A549 (cell line): ENCODE measurements at regions not wholly inside any gene's neighbourhood (a gene's known extent, or its start where the extent isn't known, plus 50 kb on each side); places are given as distances from the start of the nearest gene placed in this dataset.

Experiments used
- ATAC-seq, 2 experiments: fragments of 200-7000 bp in 1 of 2; fragments of >200 bp in 1 of 2; cut with Nextera tagmentation in 1 of 2; cut with Tn5 transposase in 1 of 2; 3 replicates each; pipeline versions ENCODE4 v1.8.0 to v1.9.1; 2018 to 2020; ENCODE audit warnings: mild to moderate bottlenecking in 1 of 2, moderate library complexity in 1 of 2
- CTCF ChIA-PET: fragments of 300-600 bp; sonication (Branson Sonifier 250); formaldehyde crosslinking; extraction: SDS; loops from one replicate; lab custom pipeline; 2021; ENCODE audit warnings: antibody characterized with exemption, inconsistent platforms; lab: Yijun Ruan, JAX
- POLR2A ChIA-PET: fragments of 350-600 bp; formaldehyde crosslinking; extraction: SDS; loops from one replicate; lab custom pipeline; 2021; ENCODE audit warnings: antibody characterized with exemption, inconsistent platforms; lab: Yijun Ruan, JAX
- DNase-seq, 2 experiments: peaks; one replicate each; pipeline versions ENCODE4 v3.0.0 to v3.0.0-alpha.2; 2011 to 2016; ENCODE audit warnings: low read depth in 1 of 2, low spot score in 1 of 2
- FAIRE-seq: peaks from 2 replicates; lab custom pipeline; 2011; peaks lifted over from hg19 to GRCh38; lab: Jason Lieb, UNC
- H3K27ac ChIP-seq, 2 experiments: fragments of >200 bp; sonication (Bioruptor Twin); formaldehyde crosslinking; 3 replicates each; pipeline ENCODE4 v1.5.1; 2016 to 2017
- H3K4me1 ChIP-seq: fragments of >200 bp; sonication (Bioruptor Twin); formaldehyde crosslinking; 3 replicates; pipeline ENCODE4 v1.6.1; 2016
- H3K4me2 ChIP-seq: fragments of >200 bp; sonication (Bioruptor Twin); formaldehyde crosslinking; 3 replicates; pipeline ENCODE4 v1.6.1; 2016
- H3K4me3 ChIP-seq: fragments of >200 bp; sonication (Bioruptor Twin); formaldehyde crosslinking; 3 replicates; pipeline ENCODE4 v1.5.1; 2016
- H3K9me3 ChIP-seq: fragments of >200 bp; sonication (Bioruptor Twin); formaldehyde crosslinking; 3 replicates; pipeline ENCODE4 v1.6.1; 2016
- BHLHE40 ChIP-seq: IDR thresholded peaks from 2 replicates; pipeline ENCODE4 v1.6.1; 2012; ENCODE audit warnings: low read depth, low read length, inconsistent platforms
- CBX2 ChIP-seq: fragments of 200-600 bp; sonication (generic); IDR thresholded peaks from 2 replicates; pipeline ENCODE4 v1.6.1; 2016; ENCODE audit warnings: low read depth, mild to moderate bottlenecking, borderline replicate concordance
- CEBPB ChIP-seq, 2 experiments: fragments of >200 bp in 1 of 2; sonication (Bioruptor Twin) in 1 of 2; formaldehyde crosslinking in 1 of 2; IDR thresholded peaks; 2 replicates each; pipeline ENCODE4 v1.6.1; 2012 to 2016
- CHD2 ChIP-seq: fragments of 150-350 bp; IDR thresholded peaks from 2 replicates; pipeline ENCODE4 v1.6.1; 2014; ENCODE audit warnings: low read length; ENCODE audit not compliant: partially characterized antibody
- CHD4 ChIP-seq: fragments of 200-600 bp; sonication (generic); IDR thresholded peaks from 2 replicates; pipeline ENCODE4 v1.6.1; 2016; ENCODE audit warnings: antibody characterized with exemption, mild to moderate bottlenecking, borderline replicate concordance
- E2F6 ChIP-seq: IDR thresholded peaks from 2 replicates; pipeline ENCODE4 v1.6.1; 2012; ENCODE audit warnings: low read depth, borderline replicate concordance
- EP300 ChIP-seq, 2 experiments: fragments of >200 bp; sonication (Bioruptor Twin); formaldehyde crosslinking; IDR thresholded peaks; 2 replicates in 1 of 2; 3 replicates in 1 of 2; pipeline ENCODE4 v1.6.1; 2016 to 2017
- ESRRA ChIP-seq: fragments of 150-350 bp; IDR thresholded peaks from 2 replicates; pipeline ENCODE4 v1.6.1; 2014; ENCODE audit warnings: mild to moderate bottlenecking, low read length, borderline replicate concordance
- FOSB ChIP-seq: fragments of 250-450 bp; sonication (Bioruptor Pico); IDR thresholded peaks from 2 replicates; pipeline ENCODE4 v1.5.0; 2020; ENCODE audit warnings: mild to moderate bottlenecking, moderate library complexity
- FOSL2 ChIP-seq, 2 experiments: fragments of 450-650 bp in 1 of 2; fragments of >200 bp in 1 of 2; sonication (Bioruptor Twin) in 1 of 2; formaldehyde crosslinking; IDR thresholded peaks; 2 replicates each; pipeline versions ENCODE4 v1.5.0 to v1.6.1; 2016 to 2020; ENCODE audit warnings: mild to moderate bottlenecking in 1 of 2, moderate library complexity in 1 of 2
- FOXS1 ChIP-seq: fragments of 250-450 bp; sonication (Bioruptor Pico); IDR thresholded peaks from 2 replicates; pipeline ENCODE4 v1.5.0; 2020; ENCODE audit warnings: mild to moderate bottlenecking, moderate library complexity
- GATA3 ChIP-seq: IDR thresholded peaks from 2 replicates; pipeline ENCODE4 v1.6.1; 2012; ENCODE audit warnings: borderline replicate concordance
- HDAC2 ChIP-seq: fragments of 200-600 bp; sonication (generic); IDR thresholded peaks from 2 replicates; pipeline ENCODE4 v1.6.1; 2016
- HEYL ChIP-seq: fragments of 250-450 bp; sonication (Bioruptor Pico); IDR thresholded peaks from 2 replicates; pipeline ENCODE4 v1.8.0; 2021; ENCODE audit warnings: mild to moderate bottlenecking, moderate library complexity
- HOXB13 ChIP-seq: fragments of 250-450 bp; sonication (Bioruptor Pico); IDR thresholded peaks from 2 replicates; pipeline ENCODE4 v1.5.0; 2020; ENCODE audit warnings: low read depth, mild to moderate bottlenecking, moderate library complexity
- JUN ChIP-seq, 2 experiments: fragments of >200 bp; sonication (Bioruptor Twin); formaldehyde crosslinking; IDR thresholded peaks; 2 replicates in 1 of 2; 3 replicates in 1 of 2; pipeline ENCODE4 v1.6.1; 2016 to 2017
- KDM1A ChIP-seq: fragments of 200-600 bp; sonication (generic); IDR thresholded peaks from 2 replicates; pipeline ENCODE4 v1.6.1; 2016; ENCODE audit warnings: low read depth, mild to moderate bottlenecking
- MAZ ChIP-seq: fragments of 150-350 bp; IDR thresholded peaks from 2 replicates; pipeline ENCODE4 v1.6.1; 2014; ENCODE audit warnings: antibody characterized with exemption, low read depth, low read length, borderline replicate concordance
- NPAS2 ChIP-seq: fragments of 250-450 bp; sonication (Bioruptor Pico); IDR thresholded peaks from 2 replicates; pipeline ENCODE4 v1.8.0; 2022; ENCODE audit warnings: mild to moderate bottlenecking, moderate library complexity, borderline replicate concordance
- POLR2A ChIP-seq: IDR thresholded peaks from 2 replicates; pipeline ENCODE4 v1.6.1; 2012; ENCODE audit warnings: mild to moderate bottlenecking, low read length
- RAD21 ChIP-seq, 2 experiments: fragments of >200 bp in 1 of 2; sonication (Bioruptor Twin) in 1 of 2; formaldehyde crosslinking in 1 of 2; IDR thresholded peaks in 1 of 2; conservative IDR thresholded peaks in 1 of 2; 2 replicates in 1 of 2; 3 replicates in 1 of 2; pipeline ENCODE4 v1.6.1; 2012 to 2018; ENCODE audit warnings: inconsistent platforms in 1 of 2
- RARB ChIP-seq: fragments of 250-450 bp; sonication (Bioruptor Pico); IDR thresholded peaks from 2 replicates; pipeline ENCODE4 v1.8.0; 2021; ENCODE audit warnings: mild to moderate bottlenecking, moderate library complexity
- SMC3 ChIP-seq: fragments of >200 bp; sonication (Bioruptor Twin); formaldehyde crosslinking; IDR thresholded peaks from 3 replicates; pipeline ENCODE4 v1.6.1; 2018; ENCODE audit warnings: inconsistent platforms
- TP53 ChIP-seq: fragments of 250-450 bp; sonication (Bioruptor Pico); IDR thresholded peaks from 2 replicates; pipeline ENCODE4 v1.5.0; 2021; ENCODE audit warnings: mild to moderate bottlenecking, moderate library complexity
- ZFP36 ChIP-seq: fragments of 450-650 bp; IDR thresholded peaks from 2 replicates; pipeline ENCODE4 v1.6.1; 2014; ENCODE audit warnings: borderline replicate concordance; ENCODE audit not compliant: partially characterized antibody
- ZNF302 ChIP-seq: fragments of 250-450 bp; sonication (Bioruptor Pico); IDR thresholded peaks from 2 replicates; pipeline ENCODE4 v1.9.0; 2021; ENCODE audit warnings: inconsistent platforms, mild to moderate bottlenecking, moderate library complexity
- ZSCAN20 ChIP-seq: fragments of 250-450 bp; sonication (Bioruptor Pico); IDR thresholded peaks from 2 replicates; pipeline ENCODE4 v1.8.0; 2022; ENCODE audit warnings: mild to moderate bottlenecking, moderate library complexity
- whole genome bisulfite sequencing: methylation state at CpG from one replicate; pipeline ENCODE4 v1.1.6; 2017; ENCODE audit errors: missing lambda C conversion rate; 5-methylcytosine and 5-hydroxymethylcytosine counted together
- TF ChIP-seq, protein P1 (sequence below): fragments of 150-350 bp; IDR thresholded peaks from 2 replicates; pipeline ENCODE4 v1.6.1; 2014; ENCODE audit warnings: low read depth, mild to moderate bottlenecking, low read length

GRCh38 chr2:217193431-217194340, 333.8 kb upstream of the TNP1 start:
- no peak for TF ChIP-seq NPAS2 (CRISPR knock-in tag)
- TF ChIP-seq E2F6 = no peak
- no peak for TF ChIP-seq TP53 (CRISPR knock-in tag)
- no peak for TF ChIP-seq GATA3
- TF ChIP-seq RAD21 (conservative IDR thresholded peaks at IDR 0.05 in 1 of 2, IDR thresholded peaks at IDR 0.05 in 1 of 2) = no peak
- TF ChIP-seq BHLHE40 = no peak
- no peak for TF ChIP-seq ESRRA
- no peak for TF ChIP-seq MAZ
- TF ChIP-seq HOXB13 (CRISPR knock-in tag) = no peak
- TF ChIP-seq KDM1A = no peak
- no peak for TF ChIP-seq FOXS1 (CRISPR knock-in tag)
- TF ChIP-seq ZNF302 (CRISPR knock-in tag) = no peak
- no peak for TF ChIP-seq HDAC2
- no peak for TF ChIP-seq ZFP36
- no peak for TF ChIP-seq CBX2
- no peak for TF ChIP-seq POLR2A
- TF ChIP-seq, all 56 proteins: peak for 0
- Histone ChIP-seq H3K27ac (no peak overlapping the region), H3K9me3 (peaks cover 4% of the 10 kb centered on the region; the same call in 1 of the 3 replicates), H3K4me3 (no peak overlapping the region), H3K4me2 (no peak overlapping the region), H3K4me1 (no peaks in the 10 kb centered on the region)
- no peak for FAIRE-seq
- ATAC-seq = no peak
- no peak for DNase-seq
- CTCF ChIA-PET = no interaction called here
- WGBS = 60% methylated on average over 9 of the region's 9 CpGs
- POLR2A ChIA-PET = no interaction called here

DNA sequence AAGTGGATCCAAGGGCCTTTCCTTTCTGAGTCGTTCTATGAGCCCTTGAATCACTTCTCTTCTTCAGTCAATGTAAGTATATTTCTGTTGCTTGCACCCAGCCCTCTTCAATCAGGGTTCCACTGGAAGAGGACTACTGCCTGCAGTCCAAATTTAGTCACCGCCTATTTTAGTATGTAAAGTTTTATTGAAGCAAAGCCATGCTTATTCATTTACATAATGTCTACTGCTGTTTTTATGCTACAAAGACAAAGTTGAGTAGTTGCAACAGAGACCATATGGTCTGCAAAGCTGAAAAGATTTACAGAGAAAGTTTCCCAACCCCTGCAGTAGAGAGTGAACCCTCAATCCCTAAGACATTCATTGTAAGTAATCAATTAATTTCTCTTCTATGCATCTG, 332.5 kb upstream of the TNP1 start:
- POLR2A ChIA-PET = no interaction called here
- Histone ChIP-seq H3K27ac (no peak overlapping the region), H3K4me3 (no peak overlapping the region), H3K4me1 (no peaks in the 10 kb centered on the region), H3K4me2 (no peak overlapping the region), H3K9me3 (peaks cover 4% of the 10 kb centered on the region; the same call in 1 of the 3 replicates)
- 56% methylated on average over 2 of the region's 2 CpGs for WGBS
- CTCF ChIA-PET = no interaction called here
- DNase-seq (no peak), ATAC-seq (no peak), FAIRE-seq (no peak)
- no peak for TF ChIP-seq CHD2
- TF ChIP-seq JUN (IDR thresholded peaks at IDR 0.05) = no peak
- TF ChIP-seq SMC3 = no peak
- TF ChIP-seq EP300 (IDR thresholded peaks at IDR 0.05) = no peak
- TF ChIP-seq, protein P1, sequence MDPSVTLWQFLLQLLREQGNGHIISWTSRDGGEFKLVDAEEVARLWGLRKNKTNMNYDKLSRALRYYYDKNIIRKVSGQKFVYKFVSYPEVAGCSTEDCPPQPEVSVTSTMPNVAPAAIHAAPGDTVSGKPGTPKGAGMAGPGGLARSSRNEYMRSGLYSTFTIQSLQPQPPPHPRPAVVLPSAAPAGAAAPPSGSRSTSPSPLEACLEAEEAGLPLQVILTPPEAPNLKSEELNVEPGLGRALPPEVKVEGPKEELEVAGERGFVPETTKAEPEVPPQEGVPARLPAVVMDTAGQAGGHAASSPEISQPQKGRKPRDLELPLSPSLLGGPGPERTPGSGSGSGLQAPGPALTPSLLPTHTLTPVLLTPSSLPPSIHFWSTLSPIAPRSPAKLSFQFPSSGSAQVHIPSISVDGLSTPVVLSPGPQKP = no peak
- TF ChIP-seq FOSB (CRISPR knock-in tag) = no peak
- TF ChIP-seq CHD4 = no peak

DNA sequence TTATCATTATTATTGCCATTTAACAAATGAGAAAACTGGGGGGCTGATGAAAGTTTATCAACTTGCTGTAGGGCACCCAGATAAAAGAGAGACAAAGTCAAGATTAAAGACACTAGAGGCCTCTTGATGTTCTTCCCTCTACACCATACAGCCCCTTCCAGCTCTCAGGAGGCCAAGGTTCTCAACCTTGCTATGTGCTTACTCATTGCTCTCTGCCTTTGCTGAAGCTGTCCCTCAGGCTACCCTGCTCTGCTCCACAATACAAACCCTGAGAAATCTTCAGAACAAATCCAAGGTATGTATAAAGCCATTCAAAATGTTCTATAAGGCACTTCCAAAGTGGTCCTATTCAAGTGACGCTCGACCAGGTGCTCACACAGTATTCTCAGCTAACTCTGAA, 329.9 kb upstream of the TNP1 start:
- POLR2A ChIA-PET = no interaction called here
- no peak for FAIRE-seq
- whole genome bisulfite sequencing = 80% methylated on average over 2 of the region's 2 CpGs

More for the DNA sequence above, 329.9 kb upstream of the TNP1 start:
- ATAC-seq (no peak), DNase-seq (no peak)
- CTCF ChIA-PET = no interaction called here
- no peak for TF ChIP-seq RARB (CRISPR knock-in tag)
- TF ChIP-seq ZSCAN20 = no peak
- TF ChIP-seq FOSL2 (IDR thresholded peaks at IDR 0.05) = no peak
- no peak for TF ChIP-seq FOSL2 (CRISPR knock-in tag; IDR thresholded peaks at IDR 0.05)
- no peak for TF ChIP-seq HEYL
- TF ChIP-seq HDAC2 = no peak
- no peak for TF ChIP-seq CEBPB (IDR thresholded peaks at IDR 0.05)
- no peak overlapping the region for H3K4me3 ChIP-seq
- H3K9me3 ChIP-seq = no peaks in the 10 kb centered on the region
- H3K4me2 ChIP-seq = no peak overlapping the region
- no peak overlapping the region for H3K27ac ChIP-seq
- no peaks in the 10 kb centered on the region for H3K4me1 ChIP-seq
